GM10266 (cell line): ENCODE measurements at regions not wholly inside any gene's neighbourhood (a gene's known extent, or its start where the extent isn't known, plus 50 kb on each side); places are given as distances from the start of the nearest gene placed in this dataset.

Experiments used
- DNase-seq: peaks from one replicate; pipeline ENCODE4 v3.0.0; 2012; ENCODE audit errors: extremely low spot score
- CTCF ChIP-seq: IDR thresholded peaks from 2 replicates; pipeline ENCODE4 v1.5.1; 2012; ENCODE audit warnings: mild to moderate bottlenecking, low read depth; ENCODE audit not compliant: control insufficient read depth, insufficient read depth; ENCODE audit errors: missing control alignments

GRCh38 chr3:111415018-111415417 lies 127.0 kb upstream of the CD96 start:
- DNase-seq: no peak
- no peak for TF ChIP-seq CTCF

GRCh38 chr3:111418391-111418790 lies 123.6 kb upstream of the CD96 start:
- DNase-seq: no peak
- TF ChIP-seq CTCF: no peak

- no peak for TF ChIP-seq CTCF
- no peak for DNase-seq
These were observed 113.7 kb upstream of the CD96 start for GRCh38 chr3:111428301-111428700.

- no peak for TF ChIP-seq CTCF
- DNase-seq: no peak
These were observed 106.9 kb upstream of the CD96 start for GRCh38 chr3:111434941-111435622.

GRCh38 chr3:111438283-111438682 lies 103.7 kb upstream of the CD96 start:
- TF ChIP-seq CTCF: no peak
- no peak for DNase-seq

- DNase-seq: no peak
- no peak for TF ChIP-seq CTCF
These were observed 87.4 kb upstream of the CD96 start for GRCh38 chr3:111454551-111454950.

- no peak for TF ChIP-seq CTCF
- DNase-seq: no peak
These were observed 76.8 kb upstream of the CD96 start for GRCh38 chr3:111465081-111465670.
